ENCODE measurements at regions not wholly inside any gene's neighbourhood (a gene's known extent, or its start where the extent isn't known, plus 50 kb on each side); places are given as distances from the start of the nearest gene placed in this dataset.

DNA sequence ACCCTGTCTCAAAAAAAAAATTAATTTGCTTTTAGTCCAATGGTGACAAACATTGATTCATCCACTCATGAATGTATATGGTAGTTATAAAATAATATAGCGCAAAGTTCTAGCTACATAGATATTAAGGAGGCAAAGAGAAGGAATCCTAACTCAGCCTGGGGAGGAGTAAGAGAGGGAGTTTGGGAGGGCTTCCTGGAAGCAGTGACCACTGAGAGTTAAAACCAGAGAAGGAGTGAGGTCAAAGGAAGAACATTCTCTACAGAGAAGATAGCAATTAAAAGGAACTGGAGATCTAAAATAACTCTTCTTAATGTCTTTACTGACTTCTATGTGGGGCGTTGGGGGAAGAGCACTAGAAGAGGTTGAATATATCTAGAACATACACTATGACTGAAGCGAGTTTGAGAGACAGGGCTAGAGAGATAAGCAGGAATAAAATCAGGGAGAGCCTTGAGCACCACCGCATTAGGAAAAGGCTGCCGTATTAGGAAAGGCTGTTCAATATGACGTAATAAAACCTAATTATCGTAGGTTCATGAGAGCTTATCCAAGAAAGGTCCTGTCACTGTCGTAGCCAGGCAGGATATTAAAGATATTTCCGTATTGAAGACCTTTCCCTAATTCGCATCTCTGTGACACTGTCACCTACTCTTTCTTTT lies 81.8 kb upstream of the CNKSR3 start:
- Mint-ChIP-seq H3K27ac (ENCODE audit: unreplicated experiment) (no peak overlapping the region), H3K27me3 (ENCODE audit: low read depth) (no peaks in the 10 kb centered on the region), H3K4me3 (ENCODE audit: unreplicated experiment) (no peak overlapping the region), H3K9me3 (ENCODE audit: low read depth) (no peaks in the 10 kb centered on the region), H3K4me1 (ENCODE audit: low read depth) (peaks cover 8% of the 10 kb centered on the region), H3K36me3 (ENCODE audit: low read depth) (no peaks in the 10 kb centered on the region)
- TF ChIP-seq, protein P1, sequence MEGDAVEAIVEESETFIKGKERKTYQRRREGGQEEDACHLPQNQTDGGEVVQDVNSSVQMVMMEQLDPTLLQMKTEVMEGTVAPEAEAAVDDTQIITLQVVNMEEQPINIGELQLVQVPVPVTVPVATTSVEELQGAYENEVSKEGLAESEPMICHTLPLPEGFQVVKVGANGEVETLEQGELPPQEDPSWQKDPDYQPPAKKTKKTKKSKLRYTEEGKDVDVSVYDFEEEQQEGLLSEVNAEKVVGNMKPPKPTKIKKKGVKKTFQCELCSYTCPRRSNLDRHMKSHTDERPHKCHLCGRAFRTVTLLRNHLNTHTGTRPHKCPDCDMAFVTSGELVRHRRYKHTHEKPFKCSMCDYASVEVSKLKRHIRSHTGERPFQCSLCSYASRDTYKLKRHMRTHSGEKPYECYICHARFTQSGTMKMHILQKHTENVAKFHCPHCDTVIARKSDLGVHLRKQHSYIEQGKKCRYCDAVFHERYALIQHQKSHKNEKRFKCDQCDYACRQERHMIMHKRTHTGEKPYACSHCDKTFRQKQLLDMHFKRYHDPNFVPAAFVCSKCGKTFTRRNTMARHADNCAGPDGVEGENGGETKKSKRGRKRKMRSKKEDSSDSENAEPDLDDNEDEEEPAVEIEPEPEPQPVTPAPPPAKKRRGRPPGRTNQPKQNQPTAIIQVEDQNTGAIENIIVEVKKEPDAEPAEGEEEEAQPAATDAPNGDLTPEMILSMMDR (IDR thresholded peaks at IDR 0.05), result no peak
- no peak for DNase-seq (ENCODE audit: low spot score)

GRCh38 chr6:154593122-154593521 lies 82.6 kb upstream of the CNKSR3 start:
- Mint-ChIP-seq H3K27ac (ENCODE audit: unreplicated experiment) (no peak overlapping the region), H3K27me3 (ENCODE audit: low read depth) (no peaks in the 10 kb centered on the region), H3K36me3 (ENCODE audit: low read depth) (no peaks in the 10 kb centered on the region), H3K9me3 (ENCODE audit: low read depth) (no peaks in the 10 kb centered on the region), H3K4me3 (ENCODE audit: unreplicated experiment) (no peak overlapping the region), H3K4me1 (ENCODE audit: low read depth) (peaks cover 8% of the 10 kb centered on the region)
- no peak for DNase-seq (ENCODE audit: low spot score)
- TF ChIP-seq, protein P1 (IDR thresholded peaks at IDR 0.05), result no peak

DNA sequence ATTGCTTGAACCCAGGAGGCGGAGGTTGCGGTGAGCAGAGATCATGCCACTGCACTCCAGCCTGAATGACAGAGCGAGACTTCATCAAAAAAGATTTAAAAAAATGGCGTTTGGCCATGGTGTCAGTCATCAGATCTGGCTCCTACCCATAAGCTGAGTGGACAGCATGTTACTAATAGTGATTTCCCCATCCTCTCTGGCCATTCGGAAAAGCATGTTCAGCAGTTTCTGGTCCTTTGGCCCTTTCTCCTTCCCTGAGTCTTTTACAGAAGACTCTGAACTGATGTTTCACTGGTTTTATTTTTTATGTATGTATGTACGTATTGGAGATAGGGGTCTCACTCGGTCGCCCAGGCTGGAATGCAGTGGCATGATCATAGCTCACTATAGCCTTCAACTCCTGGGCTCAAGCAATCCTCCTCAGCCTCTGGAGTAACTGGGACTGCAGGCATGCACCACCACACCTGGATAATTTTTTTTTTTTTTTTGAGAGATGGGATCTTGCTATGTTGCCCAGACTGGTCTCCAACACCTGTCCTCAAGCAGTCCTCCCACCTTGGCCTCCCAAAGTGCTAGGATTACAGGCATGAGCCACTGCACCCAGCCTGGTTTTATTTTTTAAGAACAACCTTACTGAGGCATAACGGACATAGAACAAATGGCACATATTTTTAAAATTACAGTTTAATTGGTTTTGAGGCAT lies 84.2 kb upstream of the CNKSR3 start:
- H3K9me3 Mint-ChIP-seq (ENCODE audit: low read depth), result no peaks in the 10 kb centered on the region
- no peak overlapping the region for H3K27ac Mint-ChIP-seq (ENCODE audit: unreplicated experiment)
- TF ChIP-seq, protein P1 (IDR thresholded peaks at IDR 0.05), result no peak
- H3K27me3 Mint-ChIP-seq (ENCODE audit: low read depth), result no peaks in the 10 kb centered on the region
- no peak for DNase-seq (ENCODE audit: low spot score)
- H3K36me3 Mint-ChIP-seq (ENCODE audit: low read depth), result no peaks in the 10 kb centered on the region
- H3K4me3 Mint-ChIP-seq (ENCODE audit: unreplicated experiment), result no peak overlapping the region
- peaks cover 8% of the 10 kb centered on the region for H3K4me1 Mint-ChIP-seq (ENCODE audit: low read depth)

- Mint-ChIP-seq H3K4me3 (ENCODE audit: unreplicated experiment) (no peak overlapping the region), H3K36me3 (ENCODE audit: low read depth) (no peaks in the 10 kb centered on the region), H3K27me3 (ENCODE audit: low read depth) (no peaks in the 10 kb centered on the region), H3K9me3 (ENCODE audit: low read depth) (no peaks in the 10 kb centered on the region), H3K4me1 (ENCODE audit: low read depth) (peaks cover 8% of the 10 kb centered on the region), H3K27ac (ENCODE audit: unreplicated experiment) (no peak overlapping the region)
- TF ChIP-seq, protein P1 (IDR thresholded peaks at IDR 0.05), result no peak
- no peak for DNase-seq (ENCODE audit: low spot score)
Observed at GRCh38 chr6:154595538-154595937, 85.1 kb upstream of the CNKSR3 start.

DNA sequence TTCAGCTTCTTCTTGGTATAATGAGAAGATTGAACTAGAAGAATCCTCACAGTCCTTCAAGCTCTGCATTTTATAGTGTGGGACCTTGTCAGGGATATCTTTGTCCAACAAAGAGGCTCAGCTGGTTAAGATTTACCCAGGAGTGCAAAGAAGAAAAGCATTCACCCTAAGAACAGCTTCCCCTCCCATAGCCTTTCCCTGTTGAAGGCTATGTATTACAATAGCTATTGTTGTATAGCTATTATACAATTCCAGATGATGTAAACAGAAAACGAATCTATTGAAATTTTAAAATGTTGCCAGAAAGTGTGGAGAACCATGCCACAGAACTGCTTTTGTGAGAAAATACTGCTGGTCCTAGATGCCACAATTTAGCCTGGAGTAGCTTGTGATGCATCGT lies 85.5 kb upstream of the CNKSR3 start:
- H3K27ac Mint-ChIP-seq (ENCODE audit: unreplicated experiment), result no peak overlapping the region

More for the DNA sequence above, 85.5 kb upstream of the CNKSR3 start:
- DNase-seq (ENCODE audit: low spot score), result no peak
- Mint-ChIP-seq H3K4me1 (ENCODE audit: low read depth) (peaks cover 8% of the 10 kb centered on the region), H3K4me3 (ENCODE audit: unreplicated experiment) (no peak overlapping the region), H3K36me3 (ENCODE audit: low read depth) (no peaks in the 10 kb centered on the region), H3K27me3 (ENCODE audit: low read depth) (no peaks in the 10 kb centered on the region), H3K9me3 (ENCODE audit: low read depth) (no peaks in the 10 kb centered on the region)
- TF ChIP-seq, protein P1 (IDR thresholded peaks at IDR 0.05), result no peak
